Stimulated activated CD4-positive, alpha-beta T cell treated with anti-CD3 and anti-CD28 coated beads, Interleukin-12 subunit alpha, Interleukin-12 subunit beta, amount 100 ng/mL, for 4 hours (primary cell): ENCODE measurements at regions not wholly inside any gene's neighbourhood (a gene's known extent, or its start where the extent isn't known, plus 50 kb on each side); places are given as distances from the start of the nearest gene placed in this dataset.

ENCODE experiments used
- DNase-seq: peaks from one replicate; pipeline ENCODE4 v3.0.0-alpha.2; 2020

- DNase-seq, result no peak
These were observed 111.4 kb upstream of the TTC29 start for GRCh38 chr4:147056940-147057610.

GRCh38 chr4:147057611-147058190 is 112.0 kb upstream of the TTC29 start:
- DNase-seq, result no peak

GRCh38 chr4:147059064-147059731 is 113.5 kb upstream of the TTC29 start:
- DNase-seq, result no peak

GRCh38 chr4:147060151-147060931 is 114.7 kb upstream of the TTC29 start:
- no peak for DNase-seq

- no peak for DNase-seq
These were observed 119.2 kb upstream of the TTC29 start for GRCh38 chr4:147064856-147065255.

GRCh38 chr4:147068564-147068963 is 122.9 kb upstream of the TTC29 start:
- no peak for DNase-seq

- no peak for DNase-seq
These were observed 125.6 kb upstream of the TTC29 start for GRCh38 chr4:147071209-147071740.

- DNase-seq, result no peak
These were observed 130.5 kb upstream of the TTC29 start for GRCh38 chr4:147076179-147076578.

- no peak for DNase-seq
These were observed 131.1 kb upstream of the TTC29 start for GRCh38 chr4:147076728-147077127.

- no peak for DNase-seq
These were observed 132.7 kb upstream of the TTC29 start for GRCh38 chr4:147078362-147078761.

GRCh38 chr4:147078875-147079658 is 133.4 kb upstream of the TTC29 start:
- DNase-seq, result no peak

GRCh38 chr4:147084861-147085260 is 139.2 kb upstream of the TTC29 start:
- DNase-seq, result no peak

GRCh38 chr4:147085781-147086180 is 140.1 kb upstream of the TTC29 start:
- DNase-seq, result no peak

GRCh38 chr4:147088146-147088545 is 142.5 kb upstream of the TTC29 start:
- DNase-seq, result no peak

- DNase-seq, result no peak
These were observed 144.8 kb upstream of the TTC29 start for GRCh38 chr4:147090486-147090885.

GRCh38 chr4:147093206-147093605 is 147.5 kb upstream of the TTC29 start:
- no peak for DNase-seq

- DNase-seq, result no peak
These were observed 148.6 kb upstream of the TTC29 start for GRCh38 chr4:147094238-147094637.

- DNase-seq, result no peak
These were observed 151.3 kb upstream of the TTC29 start for GRCh38 chr4:147096667-147097604.

GRCh38 chr4:147101678-147102077 is 156.0 kb upstream of the TTC29 start:
- DNase-seq, result no peak

- no peak for DNase-seq
These were observed 156.9 kb upstream of the TTC29 start for GRCh38 chr4:147102596-147102995.

- DNase-seq, result no peak
These were observed 157.8 kb upstream of the TTC29 start for GRCh38 chr4:147103403-147103946.
